ENCODE measurements at regions not wholly inside any gene's neighbourhood (a gene's known extent, or its start where the extent isn't known, plus 50 kb on each side); places are given as distances from the start of the nearest gene placed in this dataset.

- Mint-ChIP-seq H3K36me3 (ENCODE audit: low read depth) (no peaks in the 10 kb centered on the region), H3K9me3 (peaks cover 2% of the 10 kb centered on the region), H3K27ac (ENCODE audit: unreplicated experiment) (no peak overlapping the region), H3K4me3 (no peak overlapping the region), H3K4me1 (peaks cover 13% of the 10 kb centered on the region), H3K27me3 (ENCODE audit: low read depth) (no peaks in the 10 kb centered on the region)
- TF ChIP-seq CTCF (conservative IDR thresholded peaks at IDR 0.05): no peak
- DNase-seq (ENCODE audit: low read depth, low spot score): no peak
Measured at GRCh38 chr13:97127842-97128241, 94.3 kb upstream of the MBNL2 start.

- Mint-ChIP-seq H3K4me3 (no peak overlapping the region), H3K27ac (ENCODE audit: unreplicated experiment) (no peak overlapping the region), H3K4me1 (peaks cover 6% of the 10 kb centered on the region), H3K9me3 (peaks cover 2% of the 10 kb centered on the region), H3K36me3 (ENCODE audit: low read depth) (no peaks in the 10 kb centered on the region), H3K27me3 (ENCODE audit: low read depth) (no peaks in the 10 kb centered on the region)
- no peak for TF ChIP-seq CTCF (conservative IDR thresholded peaks at IDR 0.05)
- DNase-seq (ENCODE audit: low read depth, low spot score): no peak
Measured at GRCh38 chr13:97130190-97130589, 91.9 kb upstream of the MBNL2 start.

- Mint-ChIP-seq H3K4me1 (no peaks in the 10 kb centered on the region), H3K27me3 (ENCODE audit: low read depth) (no peaks in the 10 kb centered on the region), H3K27ac (ENCODE audit: unreplicated experiment) (peak overlapping the region; percentile 4), H3K36me3 (ENCODE audit: low read depth) (no peaks in the 10 kb centered on the region), H3K9me3 (peaks cover 2% of the 10 kb centered on the region), H3K4me3 (no peak overlapping the region)
- DNase-seq (ENCODE audit: low read depth, low spot score): no peak
- no peak for TF ChIP-seq CTCF (conservative IDR thresholded peaks at IDR 0.05)
Measured at GRCh38 chr13:97131447-97131846, 90.7 kb upstream of the MBNL2 start.

- H3K27ac Mint-ChIP-seq (ENCODE audit: unreplicated experiment): no peak overlapping the region
- H3K4me3 Mint-ChIP-seq: no peak overlapping the region
- DNase-seq (ENCODE audit: low read depth, low spot score): no peak
- H3K9me3 Mint-ChIP-seq: peaks cover 2% of the 10 kb centered on the region
- H3K36me3 Mint-ChIP-seq (ENCODE audit: low read depth): no peaks in the 10 kb centered on the region
- H3K4me1 Mint-ChIP-seq: no peaks in the 10 kb centered on the region
- no peak for TF ChIP-seq CTCF (conservative IDR thresholded peaks at IDR 0.05)
- H3K27me3 Mint-ChIP-seq (ENCODE audit: low read depth): no peaks in the 10 kb centered on the region
Measured at GRCh38 chr13:97133554-97133953, 88.6 kb upstream of the MBNL2 start.

GRCh38 chr13:97133955-97134354, 88.2 kb upstream of the MBNL2 start:
- no peak for DNase-seq (ENCODE audit: low read depth, low spot score)
- Mint-ChIP-seq H3K27me3 (ENCODE audit: low read depth) (no peaks in the 10 kb centered on the region), H3K36me3 (ENCODE audit: low read depth) (no peaks in the 10 kb centered on the region), H3K4me3 (no peak overlapping the region), H3K27ac (ENCODE audit: unreplicated experiment) (no peak overlapping the region), H3K4me1 (no peaks in the 10 kb centered on the region), H3K9me3 (peaks cover 2% of the 10 kb centered on the region)
- TF ChIP-seq CTCF (conservative IDR thresholded peaks at IDR 0.05): no peak

All from neural crest cell (in vitro differentiated cells).